Karpas-422 (cell line): ENCODE measurements at regions not wholly inside any gene's neighbourhood (a gene's known extent, or its start where the extent isn't known, plus 50 kb on each side); places are given as distances from the start of the nearest gene placed in this dataset.
"Not testable (repeated sequence)": the region's sequence is repeated elsewhere in the genome, so short reads cannot be mapped to it uniquely, and the experiment has no call there.

Experiments
- DNase-seq: peaks from one replicate; pipeline ENCODE4 v3.0.0-alpha.2; 2015
- H2AFZ ChIP-seq: fragments of 200-600 bp; sonication (generic); 2 replicates; pipeline ENCODE4 v1.6.1; 2014; ENCODE audit warnings: antibody characterized with exemption, low read length, mixed read lengths
- H3K27ac ChIP-seq: fragments of 200-600 bp; sonication (generic); 2 replicates; pipeline ENCODE4 v1.5.1; 2014; ENCODE audit warnings: mild to moderate bottlenecking, low read length, moderate library complexity
- H3K27me3 ChIP-seq: fragments of 200-600 bp; sonication (generic); 2 replicates; pipeline ENCODE4 v1.6.1; 2014; ENCODE audit warnings: low read length, mixed read lengths
- H3K36me3 ChIP-seq: fragments of 200-600 bp; sonication (generic); 2 replicates; pipeline ENCODE4 v1.6.1; 2014; ENCODE audit warnings: low read length, mixed read lengths; ENCODE audit not compliant: insufficient read depth
- H3K4me1 ChIP-seq: fragments of 200-600 bp; sonication (generic); 2 replicates; pipeline ENCODE4 v1.6.1; 2014; ENCODE audit warnings: mild to moderate bottlenecking, low read length, mixed read lengths
- H3K4me2 ChIP-seq: fragments of 200-600 bp; sonication (generic); 2 replicates; pipeline ENCODE4 v1.6.1; 2014; ENCODE audit warnings: low read length, low read depth, mild to moderate bottlenecking; ENCODE audit not compliant: poor library complexity, severe bottlenecking
- H3K4me3 ChIP-seq: fragments of 200-600 bp; sonication (generic); 2 replicates; pipeline ENCODE4 v1.5.1; 2014; ENCODE audit warnings: mild to moderate bottlenecking, antibody characterized with exemption, low read length, mixed read lengths
- H3K79me2 ChIP-seq: fragments of 200-600 bp; sonication (generic); 2 replicates; pipeline ENCODE4 v1.6.1; 2014; ENCODE audit warnings: mild to moderate bottlenecking, low read length, mixed read lengths
- H3K9ac ChIP-seq: fragments of 200-600 bp; sonication (generic); 2 replicates; pipeline ENCODE4 v1.6.0; 2014; ENCODE audit warnings: low read length
- H3K9me2 ChIP-seq: fragments of 200-600 bp; sonication (generic), shearing (Covaris generic); replicated peaks from 2 replicates; pipeline ENCODE4 v1.6.0; 2014; ENCODE audit warnings: mild to moderate bottlenecking, low read length, moderate library complexity; ENCODE audit not compliant: insufficient read depth
- H3K9me3 ChIP-seq: fragments of 300-700, 200-600 bp; sonication (generic); 2 replicates; pipeline ENCODE4 v1.6.1; 2014; ENCODE audit warnings: low read length, mixed read lengths
- H4K20me1 ChIP-seq: fragments of 200-600 bp; sonication (generic); 2 replicates; pipeline ENCODE4 v1.6.1; 2014; ENCODE audit warnings: mild to moderate bottlenecking, antibody characterized with exemption, low read length, low read depth; ENCODE audit not compliant: insufficient read depth

- no peak overlapping the region for H2AFZ ChIP-seq
- H3K4me3 ChIP-seq: no peak overlapping the region
- H3K27me3 ChIP-seq: no peaks in the 10 kb centered on the region
- no peaks in the 10 kb centered on the region for H3K9me2 ChIP-seq
- DNase-seq: no peak
- H3K36me3 ChIP-seq: no peaks in the 10 kb centered on the region
- H3K4me2 ChIP-seq: no peak overlapping the region
- H3K79me2 ChIP-seq: no peaks in the 10 kb centered on the region
- no peaks in the 10 kb centered on the region for H4K20me1 ChIP-seq
- no peaks in the 10 kb centered on the region for H3K4me1 ChIP-seq
- peaks cover 4% of the 10 kb centered on the region; the same call in 1 of the 2 replicates for H3K9me3 ChIP-seq
- no peak overlapping the region for H3K9ac ChIP-seq
- no peak overlapping the region for H3K27ac ChIP-seq
These were observed 75.6 kb upstream of the SLC24A4 start for GRCh38 chr14:92247341-92247740.

GRCh38 chr14:92247947-92248346, 75.0 kb upstream of the SLC24A4 start:
- H3K36me3 ChIP-seq: no peaks in the 10 kb centered on the region
- no peak overlapping the region for H3K4me3 ChIP-seq
- H3K4me1 ChIP-seq: no peaks in the 10 kb centered on the region
- H3K9me2 ChIP-seq: no peaks in the 10 kb centered on the region
- H3K4me2 ChIP-seq: no peak overlapping the region
- no peak overlapping the region for H3K9ac ChIP-seq
- H3K79me2 ChIP-seq: no peaks in the 10 kb centered on the region
- no peaks in the 10 kb centered on the region for H3K27me3 ChIP-seq
- H4K20me1 ChIP-seq: no peaks in the 10 kb centered on the region
- H3K9me3 ChIP-seq: peaks cover 4% of the 10 kb centered on the region; the same call in 1 of the 2 replicates
- DNase-seq: no peak
- H3K27ac ChIP-seq: no peak overlapping the region
- H2AFZ ChIP-seq: no peak overlapping the region

- H3K27me3 ChIP-seq: no peaks in the 10 kb centered on the region
- no peak overlapping the region for H3K4me3 ChIP-seq
- no peak overlapping the region for H3K4me2 ChIP-seq
- H3K9ac ChIP-seq: no peak overlapping the region
- H3K9me2 ChIP-seq: no peaks in the 10 kb centered on the region
- no peak overlapping the region for H3K27ac ChIP-seq
- H3K4me1 ChIP-seq: no peaks in the 10 kb centered on the region
- H2AFZ ChIP-seq: no peak overlapping the region
- H4K20me1 ChIP-seq: no peaks in the 10 kb centered on the region
- no peaks in the 10 kb centered on the region for H3K36me3 ChIP-seq
- H3K9me3 ChIP-seq: peaks cover 4% of the 10 kb centered on the region; the same call in 1 of the 2 replicates
- no peak for DNase-seq
- no peaks in the 10 kb centered on the region for H3K79me2 ChIP-seq
These were observed 74.3 kb upstream of the SLC24A4 start for GRCh38 chr14:92248696-92249095.

- not testable (repeated sequence) for DNase-seq, H3K4me1 ChIP-seq, H4K20me1 ChIP-seq, H3K9me2 ChIP-seq, H3K79me2 ChIP-seq, H3K27ac ChIP-seq, H3K9ac ChIP-seq, H3K36me3 ChIP-seq, H3K9me3 ChIP-seq, H3K4me3 ChIP-seq, H3K4me2 ChIP-seq, H3K27me3 ChIP-seq, H2AFZ ChIP-seq
These were observed 72.6 kb upstream of the SLC24A4 start for GRCh38 chr14:92250366-92250765.

GRCh38 chr14:92252323-92252722, 70.6 kb upstream of the SLC24A4 start:
- no peak for DNase-seq
- no peak overlapping the region for H3K9ac ChIP-seq
- H2AFZ ChIP-seq: no peak overlapping the region
- H3K4me1 ChIP-seq: no peaks in the 10 kb centered on the region
- no peak overlapping the region for H3K4me3 ChIP-seq
- H3K9me3 ChIP-seq: no peaks in the 10 kb centered on the region
- no peaks in the 10 kb centered on the region for H3K9me2 ChIP-seq
- no peak overlapping the region for H3K27ac ChIP-seq
- no peaks in the 10 kb centered on the region for H3K27me3 ChIP-seq
- H4K20me1 ChIP-seq: no peaks in the 10 kb centered on the region
- H3K36me3 ChIP-seq: no peaks in the 10 kb centered on the region
- no peak overlapping the region for H3K4me2 ChIP-seq
- no peaks in the 10 kb centered on the region for H3K79me2 ChIP-seq

GRCh38 chr14:92253381-92253894, 69.5 kb upstream of the SLC24A4 start:
- Histone ChIP-seq H3K9ac (no peak overlapping the region), H3K27me3 (no peaks in the 10 kb centered on the region), H3K27ac (no peak overlapping the region), H2AFZ (no peak overlapping the region), H3K9me3 (no peaks in the 10 kb centered on the region), H4K20me1 (no peaks in the 10 kb centered on the region), H3K9me2 (no peaks in the 10 kb centered on the region), H3K4me2 (no peak overlapping the region), H3K4me3 (no peak overlapping the region), H3K4me1 (no peaks in the 10 kb centered on the region), H3K79me2 (no peaks in the 10 kb centered on the region), H3K36me3 (no peaks in the 10 kb centered on the region)
- no peak for DNase-seq

GRCh38 chr14:92254786-92255185, 68.2 kb upstream of the SLC24A4 start:
- Histone ChIP-seq H3K9me2 (no peaks in the 10 kb centered on the region), H3K4me3 (no peak overlapping the region), H3K9me3 (no peaks in the 10 kb centered on the region), H3K36me3 (no peaks in the 10 kb centered on the region), H2AFZ (no peak overlapping the region), H3K79me2 (no peaks in the 10 kb centered on the region), H4K20me1 (no peaks in the 10 kb centered on the region), H3K9ac (no peak overlapping the region), H3K27me3 (no peaks in the 10 kb centered on the region), H3K4me1 (no peaks in the 10 kb centered on the region), H3K4me2 (no peak overlapping the region), H3K27ac (no peak overlapping the region)
- DNase-seq: no peak

- Histone ChIP-seq H2AFZ (no peak overlapping the region), H3K9me3 (no peaks in the 10 kb centered on the region), H3K4me2 (no peak overlapping the region), H3K4me1 (no peaks in the 10 kb centered on the region), H3K4me3 (no peak overlapping the region), H3K79me2 (no peaks in the 10 kb centered on the region), H3K9me2 (no peaks in the 10 kb centered on the region), H3K27me3 (no peaks in the 10 kb centered on the region), H3K9ac (no peak overlapping the region), H3K36me3 (no peaks in the 10 kb centered on the region), H3K27ac (no peak overlapping the region), H4K20me1 (no peaks in the 10 kb centered on the region)
- peak; percentile 60 for DNase-seq
These were observed 64.0 kb upstream of the SLC24A4 start for GRCh38 chr14:92258934-92259333.
